Nephron (organoid): ENCODE measurements at regions not wholly inside any gene's neighbourhood (a gene's known extent, or its start where the extent isn't known, plus 50 kb on each side); places are given as distances from the start of the nearest gene placed in this dataset.

Experiments
- H3K27ac Mint-ChIP-seq, 3 experiments: 2 replicates each; pipeline ENCODE4 v1.8.0; 2020; ENCODE audit warnings: mixed read lengths in 3 of 3, mild to moderate bottlenecking in 2 of 3, moderate library complexity in 1 of 3
- H3K27me3 Mint-ChIP-seq: 2 replicates; pipeline ENCODE4 v1.8.0; 2021; ENCODE audit warnings: low read depth, mild to moderate bottlenecking, moderate library complexity, mixed read lengths
- H3K36me3 Mint-ChIP-seq: 2 replicates; pipeline ENCODE4 v1.8.0; 2020; ENCODE audit warnings: low read depth, mixed read lengths
- H3K4me1 Mint-ChIP-seq: 2 replicates; pipeline ENCODE4 v1.8.0; 2020; ENCODE audit warnings: mixed read lengths
- H3K4me3 Mint-ChIP-seq, 3 experiments: 2 replicates each; pipeline ENCODE4 v1.8.0; 2020; ENCODE audit warnings: mild to moderate bottlenecking in 3 of 3, mixed read lengths in 3 of 3, moderate library complexity in 2 of 3
- H3K9me3 Mint-ChIP-seq: 2 replicates; pipeline ENCODE4 v1.8.0; 2020; ENCODE audit warnings: mixed read lengths
- CTCF ChIP-seq, 3 experiments: fragments of 200-600 bp; sonication (generic); IDR thresholded peaks; one replicate each; pipeline ENCODE4 v1.5.0; 2021; ENCODE audit warnings: antibody characterized with exemption in 3 of 3; ENCODE audit not compliant: unreplicated experiment in 3 of 3

GRCh38 chr4:171031338-171031737 is 781.9 kb upstream of the GALNTL6 start:
- TF ChIP-seq CTCF (IDR thresholded peaks at IDR 0.05; ENCODE audit: unreplicated experiment in 3 of 3) = no peak
- peaks cover 5% of the 10 kb centered on the region for H3K9me3 Mint-ChIP-seq
- H3K36me3 Mint-ChIP-seq = no peaks in the 10 kb centered on the region
- H3K4me3 Mint-ChIP-seq = no peak overlapping the region
- H3K4me1 Mint-ChIP-seq = no peaks in the 10 kb centered on the region
- H3K27ac Mint-ChIP-seq = no peak overlapping the region
- no peaks in the 10 kb centered on the region for H3K27me3 Mint-ChIP-seq

- no peak overlapping the region for H3K27ac Mint-ChIP-seq
- peaks cover 5% of the 10 kb centered on the region for H3K9me3 Mint-ChIP-seq
- no peaks in the 10 kb centered on the region for H3K27me3 Mint-ChIP-seq
- H3K4me3 Mint-ChIP-seq = no peak overlapping the region
- no peaks in the 10 kb centered on the region for H3K4me1 Mint-ChIP-seq
- no peaks in the 10 kb centered on the region for H3K36me3 Mint-ChIP-seq
- no peak for TF ChIP-seq CTCF (IDR thresholded peaks at IDR 0.05; ENCODE audit: unreplicated experiment in 3 of 3)
Measured at GRCh38 chr4:171025776-171026175, 787.4 kb upstream of the GALNTL6 start.

GRCh38 chr4:171025343-171025742 is 787.9 kb upstream of the GALNTL6 start:
- Mint-ChIP-seq H3K4me1 (no peaks in the 10 kb centered on the region), H3K9me3 (peaks cover 5% of the 10 kb centered on the region), H3K27ac (no peak overlapping the region), H3K36me3 (no peaks in the 10 kb centered on the region), H3K4me3 (no peak overlapping the region), H3K27me3 (no peaks in the 10 kb centered on the region)
- no peak for TF ChIP-seq CTCF (IDR thresholded peaks at IDR 0.05; ENCODE audit: unreplicated experiment in 3 of 3)

GRCh38 chr4:171024720-171025303 is 788.4 kb upstream of the GALNTL6 start:
- no peak for TF ChIP-seq CTCF (IDR thresholded peaks at IDR 0.05; ENCODE audit: unreplicated experiment in 3 of 3)
- Mint-ChIP-seq H3K4me1 (no peaks in the 10 kb centered on the region), H3K27me3 (no peaks in the 10 kb centered on the region), H3K27ac (no peak overlapping the region), H3K9me3 (peaks cover 5% of the 10 kb centered on the region), H3K4me3 (no peak overlapping the region), H3K36me3 (no peaks in the 10 kb centered on the region)

GRCh38 chr4:171022824-171023230 is 790.4 kb upstream of the GALNTL6 start:
- TF ChIP-seq CTCF (IDR thresholded peaks at IDR 0.05; ENCODE audit: unreplicated experiment in 3 of 3) = no peak
- H3K4me3 Mint-ChIP-seq = no peak overlapping the region

GRCh38 chr4:171017593-171017992 is 795.6 kb upstream of the GALNTL6 start:
- no peaks in the 10 kb centered on the region for H3K36me3 Mint-ChIP-seq
- H3K27ac Mint-ChIP-seq = no peak overlapping the region
- TF ChIP-seq CTCF (IDR thresholded peaks at IDR 0.05; ENCODE audit: unreplicated experiment in 3 of 3) = no peak
- H3K4me1 Mint-ChIP-seq = no peaks in the 10 kb centered on the region
- H3K27me3 Mint-ChIP-seq = no peaks in the 10 kb centered on the region
- H3K9me3 Mint-ChIP-seq = no peaks in the 10 kb centered on the region
- no peak overlapping the region for H3K4me3 Mint-ChIP-seq

More at GRCh38 chr4:171022824-171023230, 790.4 kb upstream of the GALNTL6 start:
- Mint-ChIP-seq H3K27ac (no peak overlapping the region), H3K9me3 (no peaks in the 10 kb centered on the region), H3K27me3 (no peaks in the 10 kb centered on the region), H3K4me1 (no peaks in the 10 kb centered on the region), H3K36me3 (no peaks in the 10 kb centered on the region)
